Upper lobe of right lung (tissue), 1 donor: ENCODE measurements at regions not wholly inside any gene's neighbourhood (a gene's known extent, or its start where the extent isn't known, plus 50 kb on each side); places are given as distances from the start of the nearest gene placed in this dataset.
A peak's percentile ranks its signal among the peaks of the same experiment; 100 is the strongest.
"Not testable (repeated sequence)": the region's sequence is repeated elsewhere in the genome, so short reads cannot be mapped to it uniquely, and the experiment has no call there.

Experiments
- ATAC-seq: fragments of 200-7000 bp; cut with Tn5 transposase; one replicate; pipeline ENCODE4 v1.9.1; 2020; ENCODE audit warnings: mild to moderate bottlenecking, moderate library complexity
- DNase-seq: peaks from one replicate; pipeline ENCODE4 v3.0.0-alpha.2; 2020
- H3K27ac ChIP-seq: fragments of 200-600 bp; one replicate; pipeline ENCODE4 v1.8.0; 2022
- H3K27me3 ChIP-seq: fragments of 200-600 bp; one replicate; pipeline ENCODE4 v1.8.0; 2022; ENCODE audit warnings: mild to moderate bottlenecking
- H3K36me3 ChIP-seq: fragments of 200-600 bp; one replicate; pipeline ENCODE4 v1.8.0; 2022
- H3K4me1 ChIP-seq: fragments of 200-600 bp; one replicate; pipeline ENCODE4 v1.8.0; 2022
- H3K4me3 ChIP-seq: fragments of 200-600 bp; one replicate; pipeline ENCODE4 v1.8.0; 2022; ENCODE audit warnings: mild to moderate bottlenecking
- H3K9me3 ChIP-seq: fragments of 200-600 bp; one replicate; pipeline ENCODE4 v1.8.0; 2022
- CTCF ChIP-seq: fragments of 200-600 bp; IDR thresholded peaks from one replicate; pipeline ENCODE4 v1.8.0; 2022; ENCODE audit warnings: antibody characterized with exemption
- intact Hi-C: fragments of 100-400 bp; cut with DNase I; formaldehyde crosslinking; loops from one replicate; pipeline ENCODE4 v1.11.0; 2022
- donor health status: DM: no; HTN: yes; CAD: no; lungs with severe emphysema.

- H3K4me3 ChIP-seq = no peak overlapping the region
- intact Hi-C loops = no loop called here
- ATAC-seq (no peak), DNase-seq (no peak)
- H3K4me1 ChIP-seq = no peaks in the 10 kb centered on the region
- H3K27ac ChIP-seq = no peak overlapping the region
- no peak for TF ChIP-seq CTCF
- H3K27me3 ChIP-seq = no peaks in the 10 kb centered on the region
- no peaks in the 10 kb centered on the region for H3K9me3 ChIP-seq
- no peaks in the 10 kb centered on the region for H3K36me3 ChIP-seq
Observed at GRCh38 chrX:129361576-129361975, 161.7 kb downstream of the SMARCA1 start.

- Histone ChIP-seq H3K4me3 (no peak overlapping the region), H3K27ac (no peak overlapping the region), H3K9me3 (no peaks in the 10 kb centered on the region), H3K27me3 (no peaks in the 10 kb centered on the region), H3K4me1 (no peaks in the 10 kb centered on the region), H3K36me3 (no peaks in the 10 kb centered on the region)
- DNase-seq (no peak), ATAC-seq (peak; percentile 75)
- intact Hi-C loops = no loop called here
- peak; percentile 45 for TF ChIP-seq CTCF
Observed at GRCh38 chrX:129360175-129360574, 163.1 kb downstream of the SMARCA1 start.

GRCh38 chrX:129359269-129359668 lies 164.0 kb downstream of the SMARCA1 start:
- ATAC-seq (no peak), DNase-seq (no peak)
- no peak for TF ChIP-seq CTCF
- Histone ChIP-seq H3K4me1 (no peaks in the 10 kb centered on the region), H3K4me3 (no peak overlapping the region), H3K27ac (no peak overlapping the region), H3K9me3 (no peaks in the 10 kb centered on the region), H3K27me3 (no peaks in the 10 kb centered on the region), H3K36me3 (no peaks in the 10 kb centered on the region)
- intact Hi-C loops = no loop called here

GRCh38 chrX:129357428-129357827 lies 165.9 kb downstream of the SMARCA1 start:
- ATAC-seq, H3K4me1 ChIP-seq, H3K27me3 ChIP-seq, H3K9me3 ChIP-seq, intact Hi-C loops, DNase-seq, H3K36me3 ChIP-seq, H3K4me3 ChIP-seq, H3K27ac ChIP-seq: not testable (repeated sequence)

- intact Hi-C loops = no loop called here
- no peak for TF ChIP-seq CTCF
- H3K27ac ChIP-seq = no peak overlapping the region
- H3K36me3 ChIP-seq = no peaks in the 10 kb centered on the region
- no peak overlapping the region for H3K4me3 ChIP-seq
- DNase-seq (no peak), ATAC-seq (no peak)
- H3K27me3 ChIP-seq = no peaks in the 10 kb centered on the region
- H3K4me1 ChIP-seq = no peaks in the 10 kb centered on the region
- no peaks in the 10 kb centered on the region for H3K9me3 ChIP-seq
Observed at GRCh38 chrX:129347291-129347690, 176.0 kb downstream of the SMARCA1 start.

GRCh38 chrX:129346574-129346973 lies 176.7 kb downstream of the SMARCA1 start:
- H3K4me3 ChIP-seq = no peak overlapping the region
- no peaks in the 10 kb centered on the region for H3K27me3 ChIP-seq
- ATAC-seq (no peak), DNase-seq (no peak)
- no peaks in the 10 kb centered on the region for H3K9me3 ChIP-seq
- intact Hi-C loops = no loop called here
- no peak overlapping the region for H3K27ac ChIP-seq
- no peaks in the 10 kb centered on the region for H3K4me1 ChIP-seq
- no peaks in the 10 kb centered on the region for H3K36me3 ChIP-seq
- no peak for TF ChIP-seq CTCF

- DNase-seq, H3K4me1 ChIP-seq, H3K36me3 ChIP-seq, intact Hi-C loops, H3K27ac ChIP-seq, H3K9me3 ChIP-seq, ATAC-seq, H3K4me3 ChIP-seq, H3K27me3 ChIP-seq: not testable (repeated sequence)
Observed at GRCh38 chrX:129337264-129337663, 186.0 kb downstream of the SMARCA1 start.
